Ovary (tissue), 7 donors: ENCODE measurements at regions not wholly inside any gene's neighbourhood (a gene's known extent, or its start where the extent isn't known, plus 50 kb on each side); places are given as distances from the start of the nearest gene placed in this dataset.
A peak's percentile ranks its signal among the peaks of the same experiment; 100 is the strongest.

Experiments
- DNase-seq, 5 donors: peaks; one replicate each; pipeline ENCODE4 v3.0.0-alpha.2; 2019 to 2020
- H3K27ac ChIP-seq, 2 donors: fragments of 200-600 bp; one replicate each; pipeline versions ENCODE4 v1.5.1 to v1.8.0; 2019 to 2022
- H3K27me3 ChIP-seq: fragments of 200-600 bp; one replicate; pipeline ENCODE4 v1.8.0; 2022
- H3K36me3 ChIP-seq: fragments of 200-600 bp; sonication (generic); one replicate; pipeline ENCODE4 v1.5.1; 2019
- H3K4me1 ChIP-seq: one replicate; pipeline ENCODE4 v1.8.1; 2013; ENCODE audit warnings: mild to moderate bottlenecking, moderate library complexity; ENCODE audit not compliant: insufficient read depth
- H3K4me3 ChIP-seq: fragments of 200-600 bp; sonication (generic); one replicate; pipeline ENCODE4 v1.5.1; 2017
- H3K9me3 ChIP-seq, 2 donors: fragments of 200-600 bp in 1 of 2; sonication (generic) in 1 of 2; one replicate each; pipeline versions ENCODE4 v1.5.1 to v1.8.1; 2013 to 2019; ENCODE audit warnings: mild to moderate bottlenecking in 1 of 2, moderate library complexity in 1 of 2
- CTCF ChIP-seq, 3 donors: fragments of 450-650 bp in 2 of 3; fragments of 200-600 bp in 1 of 3; IDR thresholded peaks; one replicate each; pipeline versions ENCODE4 v1.5.1 to v1.8.0; 2016 to 2022; ENCODE audit warnings: antibody characterized with exemption in 3 of 3, mild to moderate bottlenecking in 1 of 3
- EP300 ChIP-seq: sonication (generic); formaldehyde crosslinking; IDR thresholded peaks from one replicate; pipeline ENCODE4 v1.6.1; 2017; ENCODE audit warnings: antibody characterized with exemption
- POLR2A ChIP-seq: fragments of 450-650 bp; IDR thresholded peaks from one replicate; pipeline ENCODE4 v1.6.1; 2017; ENCODE audit warnings: antibody characterized with exemption, mild to moderate bottlenecking, moderate library complexity
- WGBS, 3 donors: extraction: QIAGEN DNeasy Blood & Tissue Kit in 1 of 3; methylation state at CpG; one replicate each; pipeline versions ENCODE4 v1.1.5 to v1.1.7; 2013 to 2017; 5-methylcytosine and 5-hydroxymethylcytosine counted together
- intact Hi-C, 4 donors: fragments of 100-400 bp; cut with DNase I; formaldehyde crosslinking; loops; one replicate each; pipeline versions ENCODE4 v1.11.0 to v1.15.1; 2022 to 2023
- donor health status: DM: no; HTN: no; CAD: no; lungs with moderate emphysema.
- donor health status: DM: no; HTN: no; CAD: no.
- donor health status: Bipolar disorder and iron deficiency.
- donor health status: DM: no; HTN: no; CAD: no.
- donor health status: DM: yes; HTN: yes; CAD: no.

GRCh38 chr6:130647246-130647645 is 180.0 kb upstream of the SMLR1 start:
- no peak overlapping the region for H3K27ac ChIP-seq
- intact Hi-C loops, result no loop called here
- H3K36me3 ChIP-seq, result no peaks in the 10 kb centered on the region
- DNase-seq, result no peak
- no peaks in the 10 kb centered on the region for H3K27me3 ChIP-seq
- no peaks in the 10 kb centered on the region for H3K9me3 ChIP-seq
- TF ChIP-seq CTCF (IDR thresholded peaks at IDR 0.05) (no peak), POLR2A (no peak), EP300 (no peak)
- no peaks in the 10 kb centered on the region for H3K4me1 ChIP-seq
- no peak overlapping the region for H3K4me3 ChIP-seq

- TF ChIP-seq EP300, result no peak
- no peak for TF ChIP-seq CTCF (IDR thresholded peaks at IDR 0.05)
- no peak for TF ChIP-seq POLR2A
- Histone ChIP-seq H3K27me3 (no peaks in the 10 kb centered on the region), H3K36me3 (no peaks in the 10 kb centered on the region), H3K4me3 (no peak overlapping the region), H3K27ac (no peak overlapping the region), H3K9me3 (no peaks in the 10 kb centered on the region), H3K4me1 (no peaks in the 10 kb centered on the region)
- WGBS, 3 donors, result 63 to 92% (median 77%) methylated on average over 1 of the region's 1 CpG
- intact Hi-C loops, result no loop called here
- DNase-seq, result no peak
Observed at GRCh38 chr6:130655586-130655985, 171.6 kb upstream of the SMLR1 start.

GRCh38 chr6:130661077-130661476 is 166.1 kb upstream of the SMLR1 start:
- Histone ChIP-seq H3K4me1 (no peaks in the 10 kb centered on the region), H3K4me3 (no peak overlapping the region), H3K27me3 (no peaks in the 10 kb centered on the region), H3K36me3 (no peaks in the 10 kb centered on the region), H3K27ac (no peak overlapping the region), H3K9me3 (no peaks in the 10 kb centered on the region)
- no peak for DNase-seq
- intact Hi-C loops, result no loop called here
- no peak for TF ChIP-seq POLR2A
- WGBS, 3 donors, result 86 to 88% (median 87%) methylated on average over 4 of the region's 4 CpGs

GRCh38 chr6:130666786-130667185 is 160.4 kb upstream of the SMLR1 start:
- no peak for DNase-seq
- intact Hi-C loops, result no loop called here
- Histone ChIP-seq H3K27me3 (no peaks in the 10 kb centered on the region), H3K4me1 (peaks cover 4% of the 10 kb centered on the region), H3K4me3 (no peak overlapping the region), H3K27ac (no peak overlapping the region), H3K36me3 (no peaks in the 10 kb centered on the region), H3K9me3 (no peaks in the 10 kb centered on the region)
- TF ChIP-seq CTCF (IDR thresholded peaks at IDR 0.05) (no peak), EP300 (no peak), POLR2A (no peak)
- 94 to 100% (median 98%) methylated on average over 2 of the region's 2 CpGs for WGBS, 3 donors

- Histone ChIP-seq H3K27ac (peak overlapping the region in 1 of 2 donors; percentile 78), H3K36me3 (no peaks in the 10 kb centered on the region), H3K9me3 (no peaks in the 10 kb centered on the region), H3K4me1 (peaks cover 8% of the 10 kb centered on the region), H3K4me3 (no peak overlapping the region), H3K27me3 (no peaks in the 10 kb centered on the region)
- WGBS, 3 donors, result 59 to 68% (median 60%) methylated on average over 6 of the region's 6 CpGs
- intact Hi-C loops, result loop anchor here in 1 of 4 donors (10.0 kb wide), 1 partner anchor 305 kb away; the partner anchor contains the start of gene TMEM200A
- no peak for TF ChIP-seq EP300
- no peak for TF ChIP-seq POLR2A
- no peak for TF ChIP-seq CTCF (IDR thresholded peaks at IDR 0.05)
- DNase-seq, result no peak
Observed at GRCh38 chr6:130670142-130670541, 157.1 kb upstream of the SMLR1 start.
